WTC11 (cell line): ENCODE measurements at regions not wholly inside any gene's neighbourhood (a gene's known extent, or its start where the extent isn't known, plus 50 kb on each side); places are given as distances from the start of the nearest gene placed in this dataset.

Experiments
- ATAC-seq: fragments of 200-7000 bp; cut with Tn5 transposase; 2 replicates; pipeline ENCODE4 v1.10.0; 2021; ENCODE audit warnings: mild to moderate bottlenecking, moderate library complexity
- CTCF ChIA-PET: fragments of 300-600 bp; sonication (Branson Sonifier 250); formaldehyde crosslinking; loops from one replicate; lab custom pipeline; 2021; ENCODE audit warnings: antibody characterized with exemption; lab: Charles Lee
- POLR2A ChIA-PET: fragments of 350-600 bp; sonication (Branson Sonifier 250); formaldehyde crosslinking; loops from one replicate; lab custom pipeline; 2021; ENCODE audit warnings: antibody characterized with exemption; lab: Charles Lee
- DNase-seq: peaks from one replicate; pipeline ENCODE4 v3.0.0; 2021; ENCODE audit warnings: low spot score
- H3K27ac Mint-ChIP-seq: 2 replicates; pipeline ENCODE4 v1.8.0; 2021; ENCODE audit warnings: mixed read lengths
- H3K27me3 Mint-ChIP-seq: 2 replicates; pipeline ENCODE4 v1.8.0; 2021; ENCODE audit warnings: low read depth, mild to moderate bottlenecking, moderate library complexity, mixed read lengths
- H3K36me3 Mint-ChIP-seq: 2 replicates; pipeline ENCODE4 v1.8.0; 2021; ENCODE audit warnings: mixed read lengths
- H3K4me1 Mint-ChIP-seq: 2 replicates; pipeline ENCODE4 v1.8.0; 2022; ENCODE audit warnings: mixed read lengths
- H3K4me3 Mint-ChIP-seq: 2 replicates; pipeline ENCODE4 v1.8.0; 2021; ENCODE audit warnings: mild to moderate bottlenecking, moderate library complexity, mixed read lengths
- H3K9me3 Mint-ChIP-seq: 2 replicates; pipeline ENCODE4 v1.8.0; 2021; ENCODE audit warnings: mixed read lengths
- AFF4 ChIP-seq: sonication (generic); formaldehyde crosslinking; IDR thresholded peaks from 2 replicates; pipeline ENCODE4 v1.8.1; 2023; ENCODE audit warnings: mild to moderate bottlenecking, missing genetic modification reagents, borderline replicate concordance
- ATF3 ChIP-seq: sonication (generic); formaldehyde crosslinking; conservative IDR thresholded peaks from 2 replicates; pipeline ENCODE4 v1.8.1; 2022; ENCODE audit warnings: mild to moderate bottlenecking, missing genetic modification reagents
- E2F5 ChIP-seq: sonication (generic); formaldehyde crosslinking; IDR thresholded peaks from 2 replicates; pipeline ENCODE4 v1.8.1; 2022; ENCODE audit warnings: mild to moderate bottlenecking, moderate library complexity, missing genetic modification reagents
- ESRRA ChIP-seq: sonication (generic); formaldehyde crosslinking; IDR thresholded peaks from 2 replicates; pipeline ENCODE4 v1.8.1; 2022; ENCODE audit warnings: mild to moderate bottlenecking, missing genetic modification reagents, borderline replicate concordance
- GTF2I ChIP-seq: fragments of 250-450 bp; sonication (Bioruptor Pico); conservative IDR thresholded peaks from 2 replicates; pipeline ENCODE4 v1.4.0; 2021; ENCODE audit warnings: mild to moderate bottlenecking
- IRF2 ChIP-seq: sonication (generic); formaldehyde crosslinking; IDR thresholded peaks from 2 replicates; pipeline ENCODE4 v1.8.0; 2022; ENCODE audit warnings: low read depth, missing genetic modification reagents, borderline replicate concordance
- KAT7 ChIP-seq: sonication (generic); formaldehyde crosslinking; IDR thresholded peaks from 2 replicates; pipeline ENCODE4 v1.8.1; 2023; ENCODE audit warnings: missing genetic modification reagents, mild to moderate bottlenecking, borderline replicate concordance
- MYBL2 ChIP-seq: sonication (generic); formaldehyde crosslinking; IDR thresholded peaks from 2 replicates; pipeline ENCODE4 v1.8.1; 2023; ENCODE audit warnings: mild to moderate bottlenecking, moderate library complexity, missing genetic modification reagents
- NR2C2 ChIP-seq: sonication (generic); formaldehyde crosslinking; IDR thresholded peaks from 2 replicates; pipeline ENCODE4 v1.8.0; 2022; ENCODE audit warnings: mild to moderate bottlenecking, missing genetic modification reagents
- NR3C1 ChIP-seq: sonication (generic); formaldehyde crosslinking; conservative IDR thresholded peaks from 2 replicates; pipeline ENCODE4 v1.8.1; 2023; ENCODE audit warnings: low read depth, mild to moderate bottlenecking, missing genetic modification reagents
- SMAD3 ChIP-seq: sonication (generic); formaldehyde crosslinking; IDR thresholded peaks from 2 replicates; pipeline ENCODE4 v1.8.0; 2022; ENCODE audit warnings: missing genetic modification reagents, mild to moderate bottlenecking, borderline replicate concordance
- SMAD4 ChIP-seq: sonication (generic); formaldehyde crosslinking; IDR thresholded peaks from 2 replicates; pipeline ENCODE4 v1.8.0; 2022; ENCODE audit warnings: mild to moderate bottlenecking, missing genetic modification reagents
- STAT6 ChIP-seq: sonication (generic); formaldehyde crosslinking; conservative IDR thresholded peaks from 2 replicates; pipeline ENCODE4 v1.8.1; 2023; ENCODE audit warnings: mild to moderate bottlenecking, low read depth, missing genetic modification reagents, moderate library complexity
- TCF7 ChIP-seq: sonication (generic); formaldehyde crosslinking; IDR thresholded peaks from 2 replicates; pipeline ENCODE4 v1.8.0; 2022; ENCODE audit warnings: mild to moderate bottlenecking, low read depth, missing genetic modification reagents, moderate library complexity
- USF2 ChIP-seq: sonication (generic); formaldehyde crosslinking; IDR thresholded peaks from 2 replicates; pipeline ENCODE4 v1.8.1; 2023; ENCODE audit warnings: mild to moderate bottlenecking, missing genetic modification reagents, moderate library complexity
- ZBTB43 ChIP-seq: sonication (generic); formaldehyde crosslinking; IDR thresholded peaks from 2 replicates; pipeline ENCODE4 v1.8.1; 2023; ENCODE audit warnings: mild to moderate bottlenecking, missing genetic modification reagents
- ZNF121 ChIP-seq: sonication (generic); formaldehyde crosslinking; IDR thresholded peaks from 2 replicates; pipeline ENCODE4 v1.8.0; 2023; ENCODE audit warnings: missing genetic modification reagents
- ZNF232 ChIP-seq: sonication (generic); formaldehyde crosslinking; IDR thresholded peaks from 2 replicates; pipeline ENCODE4 v1.8.0; 2022; ENCODE audit warnings: mild to moderate bottlenecking, missing genetic modification reagents
- ZNF317 ChIP-seq: sonication (generic); formaldehyde crosslinking; IDR thresholded peaks from 2 replicates; pipeline ENCODE4 v1.8.1; 2023; ENCODE audit warnings: low read depth, mild to moderate bottlenecking, moderate library complexity, missing genetic modification reagents, borderline replicate concordance
- ZNF396 ChIP-seq: fragments of 250-450 bp; sonication (Bioruptor Pico); IDR thresholded peaks from 2 replicates; pipeline ENCODE4 v1.8.0; 2021; ENCODE audit warnings: mild to moderate bottlenecking, moderate library complexity, borderline replicate concordance
- ZNF532 ChIP-seq: fragments of 250-450 bp; sonication (Bioruptor Pico); IDR thresholded peaks from 2 replicates; pipeline ENCODE4 v1.9.0; 2021; ENCODE audit warnings: mild to moderate bottlenecking, borderline replicate concordance

GRCh38 chr16:62615526-62615925, 579.3 kb upstream of the CDH8 start (continued):
- no peak for TF ChIP-seq E2F5 (CRISPR knock-in tag)
- no peak for TF ChIP-seq NR3C1 (CRISPR knock-in tag)
- no peak for TF ChIP-seq ZNF396 (CRISPR knock-in tag)
- no peak for TF ChIP-seq ZNF121 (CRISPR knock-in tag)
- no peak for TF ChIP-seq SMAD4
- no peak for TF ChIP-seq NR2C2 (CRISPR knock-in tag)
- TF ChIP-seq GTF2I (CRISPR knock-in tag), result no peak
- no peak for TF ChIP-seq TCF7 (CRISPR knock-in tag)

GRCh38 chr16:62610291-62610690, 574.1 kb upstream of the CDH8 start:
- ChIA-PET CTCF (no interaction called here), POLR2A (no interaction called here)
- DNase-seq (no peak), ATAC-seq (no peak)
- Mint-ChIP-seq H3K27me3 (no peaks in the 10 kb centered on the region), H3K4me3 (no peak overlapping the region), H3K36me3 (no peaks in the 10 kb centered on the region), H3K4me1 (no peaks in the 10 kb centered on the region), H3K27ac (no peak overlapping the region), H3K9me3 (no peaks in the 10 kb centered on the region)
- TF ChIP-seq ZNF532 (CRISPR knock-in tag), result no peak
- no peak for TF ChIP-seq NR2C2 (CRISPR knock-in tag)
- no peak for TF ChIP-seq KAT7
- no peak for TF ChIP-seq MYBL2 (CRISPR knock-in tag)
- no peak for TF ChIP-seq SMAD3 (CRISPR knock-in tag)
- no peak for TF ChIP-seq ESRRA (CRISPR knock-in tag)
- no peak for TF ChIP-seq ATF3 (CRISPR knock-in tag)
- no peak for TF ChIP-seq USF2 (CRISPR knock-in tag)
- no peak for TF ChIP-seq AFF4 (CRISPR knock-in tag)
- no peak for TF ChIP-seq ZNF232 (CRISPR knock-in tag)
- TF ChIP-seq ZNF317, result no peak
- TF ChIP-seq ZNF121 (CRISPR knock-in tag), result no peak
- TF ChIP-seq IRF2 (CRISPR knock-in tag), result no peak
- TF ChIP-seq ZBTB43 (CRISPR knock-in tag), result no peak
- no peak for TF ChIP-seq STAT6
